Keratinocyte (primary cell): ENCODE measurements at regions not wholly inside any gene's neighbourhood (a gene's known extent, or its start where the extent isn't known, plus 50 kb on each side); places are given as distances from the start of the nearest gene placed in this dataset.

Experiments used
- DNase-seq: peaks from one replicate; pipeline ENCODE4 v3.0.0-alpha.2; 2011; ENCODE audit warnings: low read depth, missing footprints, low spot score
- FAIRE-seq: peaks from 2 replicates; lab custom pipeline; 2011; peaks lifted over from hg19 to GRCh38; lab: Jason Lieb, UNC
- H2AFZ ChIP-seq: 2 replicates; pipeline ENCODE4 v1.6.0; 2012; ENCODE audit warnings: low read length, control low read depth, inconsistent platforms; ENCODE audit not compliant: control insufficient read depth
- H3K27ac ChIP-seq: 2 replicates; pipeline ENCODE4 v1.5.1; 2011; ENCODE audit warnings: low read length; ENCODE audit not compliant: control insufficient read depth, insufficient read depth
- H3K27me3 ChIP-seq: 3 replicates; pipeline ENCODE4 v1.6.0; 2011; ENCODE audit warnings: low read length; ENCODE audit not compliant: control insufficient read depth, insufficient read depth; ENCODE audit errors: extremely low read depth
- H3K36me3 ChIP-seq, 2 experiments: 2 replicates in 1 of 2; 3 replicates in 1 of 2; pipeline ENCODE4 v1.5.1; 2011; ENCODE audit warnings: low read length in 2 of 2, mild to moderate bottlenecking in 1 of 2; ENCODE audit not compliant: control insufficient read depth in 2 of 2, insufficient read depth in 2 of 2; ENCODE audit errors: extremely low read depth in 1 of 2
- H3K4me1 ChIP-seq: 3 replicates; pipeline ENCODE4 v1.5.1; 2011; ENCODE audit warnings: low read length; ENCODE audit not compliant: control insufficient read depth, insufficient read depth; ENCODE audit errors: extremely low read depth
- H3K4me2 ChIP-seq: 3 replicates; pipeline ENCODE4 v1.6.0; 2011; ENCODE audit warnings: low read depth, low read length; ENCODE audit not compliant: control insufficient read depth, insufficient read depth; ENCODE audit errors: extremely low read depth
- H3K4me3 ChIP-seq, 3 experiments: fragments of 200-600 bp in 1 of 3; sonication (generic) in 1 of 3; 2 replicates in 2 of 3; 3 replicates in 1 of 3; pipeline ENCODE4 v1.5.1; 2011 to 2016; ENCODE audit warnings: low read length in 3 of 3, mild to moderate bottlenecking in 3 of 3, control low read depth in 2 of 3, inconsistent platforms in 1 of 3, low read depth in 1 of 3, mixed read lengths in 1 of 3, mixed run types in 1 of 3, moderate library complexity in 1 of 3; ENCODE audit not compliant: control insufficient read depth in 2 of 3, insufficient read depth in 2 of 3; ENCODE audit errors: extremely low read depth in 1 of 3
- H3K79me2 ChIP-seq: 2 replicates; pipeline ENCODE4 v1.6.0; 2012; ENCODE audit warnings: low read length; ENCODE audit not compliant: control insufficient read depth, insufficient read depth
- H3K9ac ChIP-seq: 3 replicates; pipeline ENCODE4 v1.6.0; 2011; ENCODE audit warnings: low read length; ENCODE audit not compliant: control insufficient read depth, insufficient read depth; ENCODE audit errors: extremely low read depth
- H3K9me1 ChIP-seq: 3 replicates; pipeline ENCODE4 v1.6.0; 2011; ENCODE audit warnings: low read length; ENCODE audit not compliant: control insufficient read depth, insufficient read depth; ENCODE audit errors: extremely low read depth
- H3K9me3 ChIP-seq: 2 replicates; pipeline ENCODE4 v1.5.1; 2012; ENCODE audit warnings: low read depth, low read length; ENCODE audit not compliant: control insufficient read depth
- H4K20me1 ChIP-seq: 3 replicates; pipeline ENCODE4 v1.6.0; 2011; ENCODE audit warnings: low read length; ENCODE audit not compliant: control insufficient read depth, insufficient read depth; ENCODE audit errors: extremely low read depth
- CTCF ChIP-seq, 3 experiments: IDR thresholded peaks in 1 of 3; conservative IDR thresholded peaks in 1 of 3; optimal IDR thresholded peaks in 1 of 3; 2 replicates in 2 of 3; 3 replicates in 1 of 3; pipeline versions ENCODE3 to v1.5.1; 2011; ENCODE audit warnings: low read length in 3 of 3, mild to moderate bottlenecking in 3 of 3, moderate library complexity in 2 of 3, control low read depth in 1 of 3, inconsistent platforms in 1 of 3; ENCODE audit not compliant: insufficient read depth in 2 of 3; ENCODE audit errors: extremely low read depth in 1 of 3
- EZH2 ChIP-seq: IDR thresholded peaks from one replicate; pipeline ENCODE4 v1.6.1; 2012; ENCODE audit warnings: inconsistent platforms, mild to moderate bottlenecking, low read length, moderate library complexity
- dilution Hi-C: fragments of 300-500 bp; cut with MboI; formaldehyde crosslinking; loops from one replicate; pipeline ENCODE4 v1.7.0; 2020; ENCODE audit warnings: low sequenced_read_pairs; ENCODE audit not compliant: extremely low pct_ligation_motif_present

- Histone ChIP-seq H3K9me3 (no peaks in the 10 kb centered on the region), H3K4me1 (no peaks in the 10 kb centered on the region), H3K4me2 (no peak overlapping the region), H3K79me2 (no peaks in the 10 kb centered on the region), H3K27ac (no peak overlapping the region), H3K36me3 (no peaks in the 10 kb centered on the region), H3K4me3 (no peak overlapping the region), H3K9ac (no peak overlapping the region), H4K20me1 (no peaks in the 10 kb centered on the region), H3K9me1 (no peaks in the 10 kb centered on the region), H3K27me3 (no peaks in the 10 kb centered on the region), H2AFZ (no peak overlapping the region)
- no peak for TF ChIP-seq EZH2
- no peak for TF ChIP-seq CTCF (optimal IDR thresholded peaks at IDR 0.05 in 1 of 3, IDR thresholded peaks at IDR 0.05 in 1 of 3, conservative IDR thresholded peaks at IDR 0.05 in 1 of 3; ENCODE audit: extremely low read depth in 1 of 3, insufficient read depth in 2 of 3, low read length in 3 of 3)
- FAIRE-seq, result no peak
- no peak for DNase-seq
- dilution Hi-C loops, result no loop called here
Observed at GRCh38 chr10:131824371-131825149, 76.2 kb upstream of the PPP2R2D start.

- FAIRE-seq (no peak), DNase-seq (no peak)
- Histone ChIP-seq H2AFZ (no peak overlapping the region), H3K27ac (no peak overlapping the region), H3K9ac (no peak overlapping the region), H3K36me3 (no peaks in the 10 kb centered on the region), H3K79me2 (no peaks in the 10 kb centered on the region), H3K9me3 (no peaks in the 10 kb centered on the region), H3K27me3 (no peaks in the 10 kb centered on the region), H3K4me1 (no peaks in the 10 kb centered on the region), H3K9me1 (no peaks in the 10 kb centered on the region), H3K4me2 (no peak overlapping the region), H3K4me3 (no peak overlapping the region), H4K20me1 (no peaks in the 10 kb centered on the region)
- no peak for TF ChIP-seq EZH2
- TF ChIP-seq CTCF (optimal IDR thresholded peaks at IDR 0.05 in 1 of 3, IDR thresholded peaks at IDR 0.05 in 1 of 3, conservative IDR thresholded peaks at IDR 0.05 in 1 of 3; ENCODE audit: extremely low read depth in 1 of 3, insufficient read depth in 2 of 3, low read length in 3 of 3), result no peak
- dilution Hi-C loops, result no loop called here
Observed at GRCh38 chr10:131825150-131825848, 75.5 kb upstream of the PPP2R2D start.
